HG03175 (cell line): ENCODE measurements at regions not wholly inside any gene's neighbourhood (a gene's known extent, or its start where the extent isn't known, plus 50 kb on each side); places are given as distances from the start of the nearest gene placed in this dataset.

Experiments used
- ATAC-seq: cut with Tn5 transposase; IDR thresholded peaks from one replicate; pipeline ENCODE4 v1.9.1; 2021; ENCODE audit warnings: mild to moderate bottlenecking, moderate library complexity; ENCODE audit not compliant: unreplicated experiment

GRCh38 chr5:5652181-5652580 is 229.7 kb downstream of the ICE1 start:
- no peak for ATAC-seq

- no peak for ATAC-seq
These were observed 228.5 kb downstream of the ICE1 start for GRCh38 chr5:5650949-5651348.

- ATAC-seq: no peak
These were observed 227.8 kb downstream of the ICE1 start for GRCh38 chr5:5650242-5650641.

DNA sequence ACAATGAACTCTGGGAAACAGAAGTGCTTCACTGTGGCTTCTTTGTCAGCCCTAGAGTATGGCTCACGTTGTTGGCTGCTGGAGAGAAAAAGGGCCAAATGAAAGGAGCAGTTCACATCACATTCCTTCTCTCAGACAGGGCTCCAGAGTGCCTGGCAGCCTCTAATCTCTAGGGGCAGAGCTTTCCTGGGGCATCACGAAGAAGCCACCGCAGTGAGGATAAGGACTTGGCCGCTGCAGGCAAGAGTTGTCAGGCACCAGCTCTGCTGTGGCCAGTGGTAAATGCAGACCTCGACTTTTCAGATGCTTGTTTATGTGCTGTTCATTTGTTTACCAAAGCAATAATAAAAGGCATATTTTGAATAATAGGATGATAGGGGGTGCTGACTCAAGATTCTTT is 227.2 kb downstream of the ICE1 start:
- ATAC-seq: no peak

GRCh38 chr5:5648694-5649093 is 226.2 kb downstream of the ICE1 start:
- ATAC-seq: no peak

- ATAC-seq: no peak
These were observed 223.4 kb downstream of the ICE1 start for GRCh38 chr5:5645891-5646290.

GRCh38 chr5:5645198-5645597 is 222.7 kb downstream of the ICE1 start:
- ATAC-seq: no peak

- no peak for ATAC-seq
These were observed 221.8 kb downstream of the ICE1 start for GRCh38 chr5:5644249-5644648.

- no peak for ATAC-seq
These were observed 221.0 kb downstream of the ICE1 start for GRCh38 chr5:5643481-5643880.

GRCh38 chr5:5638211-5638610 is 215.7 kb downstream of the ICE1 start:
- no peak for ATAC-seq

DNA sequence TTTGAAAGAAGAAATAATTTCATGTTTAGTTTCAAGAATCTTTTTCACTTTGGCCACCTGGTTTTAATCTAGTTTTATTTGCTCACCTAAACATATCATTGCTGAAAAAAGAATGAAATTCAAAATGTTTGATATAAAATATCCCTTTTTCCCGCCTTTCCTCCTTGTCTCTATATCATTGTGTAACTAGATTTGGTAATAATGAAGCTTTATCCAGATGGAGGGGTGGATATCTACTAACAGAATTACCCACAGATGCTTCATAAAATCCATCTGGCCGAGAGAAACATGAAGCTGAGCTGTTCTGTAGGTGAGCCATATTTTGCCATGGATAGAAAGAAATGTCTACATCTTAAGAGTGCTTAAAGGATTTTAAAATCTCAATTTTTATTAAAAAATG is 214.7 kb downstream of the ICE1 start:
- ATAC-seq: no peak

DNA sequence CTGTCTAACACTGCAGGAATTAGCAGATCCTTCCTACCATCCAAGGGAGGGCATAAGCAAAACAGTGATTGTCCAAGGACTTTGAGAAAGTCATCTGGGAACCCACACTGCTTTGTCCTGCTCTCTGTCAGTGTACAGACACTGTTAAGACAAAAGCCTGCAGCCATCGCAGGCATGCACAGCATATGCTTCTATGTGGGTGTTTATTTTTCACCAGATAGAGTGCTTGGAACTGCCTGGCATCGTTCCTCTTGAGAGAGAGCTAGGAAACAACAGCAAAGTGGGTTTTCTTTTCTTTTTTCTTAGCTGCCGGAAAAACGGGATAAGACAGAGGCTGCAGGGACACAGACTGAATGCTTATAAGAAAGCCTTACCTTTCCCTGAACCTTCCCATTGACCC is 212.3 kb downstream of the ICE1 start:
- ATAC-seq: no peak

- ATAC-seq: no peak
These were observed 211.1 kb downstream of the ICE1 start for GRCh38 chr5:5633579-5633978.

GRCh38 chr5:5632678-5633077 is 210.2 kb downstream of the ICE1 start:
- ATAC-seq: no peak

- ATAC-seq: no peak
These were observed 207.1 kb downstream of the ICE1 start for GRCh38 chr5:5629607-5629978.

DNA sequence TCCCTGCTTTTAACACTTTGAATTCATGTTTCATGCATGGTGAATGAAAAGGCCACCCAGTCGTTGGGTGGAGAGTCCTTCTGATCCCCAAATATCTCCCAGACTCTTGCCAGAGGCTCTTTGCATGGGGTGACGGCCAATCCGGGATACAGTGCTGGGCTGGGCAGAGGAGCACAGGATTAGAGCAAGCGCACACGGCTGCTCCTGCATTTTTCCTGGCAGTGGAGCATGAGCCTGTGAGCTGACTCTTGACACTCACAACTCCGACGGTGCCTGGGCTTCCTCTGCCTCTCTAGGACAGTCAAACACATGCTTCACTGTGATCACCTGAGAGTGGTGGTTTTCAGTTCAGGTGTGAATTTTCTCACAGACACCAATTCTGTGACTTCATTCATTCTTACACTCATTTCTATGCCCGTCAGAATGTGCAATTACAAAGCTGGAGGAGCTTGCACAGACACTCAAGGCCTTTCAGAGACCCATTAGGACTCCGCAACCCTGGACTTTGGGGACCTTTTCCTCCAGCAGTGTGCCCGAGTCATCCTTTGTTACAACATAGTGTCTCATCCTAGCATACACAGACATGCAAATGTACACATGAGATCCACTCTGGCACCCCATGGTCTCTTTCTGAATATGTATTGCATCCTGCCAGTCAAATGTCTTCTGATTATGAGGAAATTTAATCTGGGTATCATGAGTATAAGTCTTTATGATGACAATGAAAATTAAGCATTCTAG is 206.6 kb downstream of the ICE1 start:
- no peak for ATAC-seq

DNA sequence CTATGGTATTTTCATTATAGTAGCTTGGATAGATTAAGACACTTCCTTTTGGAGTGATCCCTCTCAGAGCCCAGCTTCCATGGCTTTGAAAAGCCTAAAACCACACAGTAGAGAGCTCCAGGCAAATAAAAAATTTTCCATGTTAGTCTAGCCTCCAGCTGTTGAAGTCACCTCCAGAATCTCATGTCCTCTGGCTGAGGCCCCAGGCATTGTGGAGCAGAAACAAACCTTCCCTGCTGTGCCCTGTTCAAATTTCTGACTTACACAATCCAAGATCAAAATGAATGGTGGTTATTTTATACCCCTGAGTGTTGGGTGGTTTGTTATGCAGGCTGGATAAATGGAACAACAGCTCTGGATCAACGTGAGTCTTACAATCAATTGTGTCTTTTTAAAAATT is 203.9 kb downstream of the ICE1 start:
- ATAC-seq: no peak

- no peak for ATAC-seq
These were observed 203.0 kb downstream of the ICE1 start for GRCh38 chr5:5625491-5625890.

GRCh38 chr5:5623397-5623796 is 200.9 kb downstream of the ICE1 start:
- ATAC-seq: no peak

- no peak for ATAC-seq
These were observed 200.3 kb downstream of the ICE1 start for GRCh38 chr5:5622806-5623205.

- no peak for ATAC-seq
These were observed 197.1 kb downstream of the ICE1 start for GRCh38 chr5:5619546-5619945.

DNA sequence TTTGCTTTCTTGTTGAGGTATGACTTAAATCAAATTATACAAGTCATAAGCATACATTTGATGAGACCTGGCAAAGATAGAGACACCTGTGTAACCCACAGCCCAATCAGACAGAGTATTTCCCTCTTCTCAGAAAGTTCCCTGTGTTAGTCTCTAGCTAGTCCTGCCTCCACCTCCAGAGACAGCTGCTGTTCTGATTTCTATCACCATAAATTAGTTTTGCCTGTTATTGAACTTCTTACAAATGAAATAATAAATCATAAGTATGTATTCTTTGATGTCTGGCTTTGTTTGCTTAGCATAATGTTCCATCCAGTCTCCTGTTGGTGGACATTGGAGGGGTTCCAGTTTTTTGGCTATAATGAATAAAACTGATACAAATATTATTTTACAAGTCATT is 194.5 kb downstream of the ICE1 start:
- no peak for ATAC-seq

- no peak for ATAC-seq
These were observed 193.9 kb downstream of the ICE1 start for GRCh38 chr5:5616247-5616895.
